Stimulated activated CD4-positive, alpha-beta T cell treated with anti-CD3 and anti-CD28 coated beads, TNF-alpha, amount 100 ng/mL, for 4 hours (primary cell): ENCODE measurements at regions not wholly inside any gene's neighbourhood (a gene's known extent, or its start where the extent isn't known, plus 50 kb on each side); places are given as distances from the start of the nearest gene placed in this dataset.
A peak's percentile ranks its signal among the peaks of the same experiment; 100 is the strongest.
"Not testable (repeated sequence)": the region's sequence is repeated elsewhere in the genome, so short reads cannot be mapped to it uniquely, and the experiment has no call there.

Experiments
- DNase-seq, 3 experiments: peaks; one replicate each; pipeline ENCODE4 v3.0.0-alpha.2; 2020; ENCODE audit warnings: low read depth in 3 of 3

- DNase-seq: not testable (repeated sequence)
Measured at GRCh38 chr20:26120920-26121319, 424.3 kb upstream of the ZNF337 start.

GRCh38 chr20:26094498-26094897 lies 397.8 kb upstream of the ZNF337 start:
- DNase-seq: not testable (repeated sequence)

GRCh38 chr20:26091921-26092320 lies 395.3 kb upstream of the ZNF337 start:
- not testable (repeated sequence) for DNase-seq

GRCh38 chr20:26086195-26086594 lies 389.5 kb upstream of the ZNF337 start:
- not testable (repeated sequence) for DNase-seq

- DNase-seq: not testable (repeated sequence)
Measured at GRCh38 chr20:26073972-26074371, 377.3 kb upstream of the ZNF337 start.

GRCh38 chr20:26059324-26059723 lies 362.7 kb upstream of the ZNF337 start:
- DNase-seq: not testable (repeated sequence)

GRCh38 chr20:26058446-26058845 lies 361.8 kb upstream of the ZNF337 start:
- not testable (repeated sequence) for DNase-seq

GRCh38 chr20:26057135-26057752 lies 360.6 kb upstream of the ZNF337 start:
- DNase-seq: not testable (repeated sequence)

- DNase-seq: not testable (repeated sequence)
Measured at GRCh38 chr20:26025792-26026191, 329.1 kb upstream of the ZNF337 start.

GRCh38 chr20:26010942-26011276 lies 314.3 kb upstream of the ZNF337 start:
- not testable (repeated sequence) for DNase-seq

- DNase-seq: not testable (repeated sequence)
Measured at GRCh38 chr20:26010224-26010941, 313.7 kb upstream of the ZNF337 start.

- peak; percentile 32 to 48 (median 39) for DNase-seq
Measured at GRCh38 chr20:26009402-26010223, 313.0 kb upstream of the ZNF337 start.

- not testable (repeated sequence) for DNase-seq
Measured at GRCh38 chr20:26008026-26008425, 311.4 kb upstream of the ZNF337 start.

- not testable (repeated sequence) for DNase-seq
Measured at GRCh38 chr20:26006164-26006563, 309.5 kb upstream of the ZNF337 start.

- DNase-seq: not testable (repeated sequence)
Measured at GRCh38 chr20:26003959-26004358, 307.3 kb upstream of the ZNF337 start.

- not testable (repeated sequence) for DNase-seq
Measured at GRCh38 chr20:25997367-25998038, 300.9 kb upstream of the ZNF337 start.

- no peak for DNase-seq
Measured at GRCh38 chr20:25992146-25992545, 295.5 kb upstream of the ZNF337 start.

- no peak for DNase-seq
Measured at GRCh38 chr20:25991756-25992130, 295.1 kb upstream of the ZNF337 start.

- DNase-seq: no peak
Measured at GRCh38 chr20:25991051-25991755, 294.6 kb upstream of the ZNF337 start.

GRCh38 chr20:25989686-25990085 lies 293.0 kb upstream of the ZNF337 start:
- not testable (repeated sequence) for DNase-seq

- no peak for DNase-seq
Measured at GRCh38 chr20:25989196-25989595, 292.5 kb upstream of the ZNF337 start.
